Endothelial cell of umbilical vein (primary cell): ENCODE measurements at regions not wholly inside any gene's neighbourhood (a gene's known extent, or its start where the extent isn't known, plus 50 kb on each side); places are given as distances from the start of the nearest gene placed in this dataset.

Experiments
- BruUV-seq: library from RNA; stranded (reverse); fragments of 400-500 nt; replicated peaks from 2 replicates; lab custom pipeline; 2021; lab: Mats Ljungman, UMichigan
- CTCF ChIA-PET: fragments of 300-600, 350-600 bp; sonication (Branson Sonifier 250); formaldehyde crosslinking; loops from one replicate; lab custom pipeline; 2021; ENCODE audit warnings: antibody characterized with exemption, inconsistent platforms; lab: Charles Lee
- POLR2A ChIA-PET: fragments of 300-600, 350-600 bp; sonication (Branson Sonifier 250); formaldehyde crosslinking; loops from one replicate; lab custom pipeline; 2021; ENCODE audit warnings: antibody characterized with exemption, inconsistent platforms; lab: Charles Lee
- DNase-seq: peaks from one replicate; pipeline ENCODE4 v3.0.0-alpha.2; 2011; ENCODE audit warnings: low read depth, low spot score
- FAIRE-seq: peaks from 2 replicates; lab custom pipeline; 2011; peaks lifted over from hg19 to GRCh38; lab: Jason Lieb, UNC
- H2AFZ ChIP-seq: 2 replicates; pipeline ENCODE4 v1.6.0; 2012; ENCODE audit warnings: low read depth, low read length, control low read depth, inconsistent platforms
- H3K27ac ChIP-seq: 2 replicates; pipeline ENCODE4 v1.5.1; 2011; ENCODE audit warnings: low read depth, mild to moderate bottlenecking, control low read depth, low read length, moderate library complexity; ENCODE audit not compliant: insufficient read depth
- H3K27me3 ChIP-seq, 2 experiments: 2 replicates each; pipeline versions ENCODE4 v1.6.0 to v1.6.1; 2011; ENCODE audit warnings: low read length in 2 of 2, mixed read lengths in 1 of 2; ENCODE audit not compliant: control insufficient read depth in 2 of 2, insufficient read depth in 2 of 2
- H3K36me3 ChIP-seq, 2 experiments: 2 replicates in 1 of 2; 3 replicates in 1 of 2; pipeline ENCODE4 v1.5.1; 2011; ENCODE audit warnings: low read length in 2 of 2, mild to moderate bottlenecking in 1 of 2, moderate library complexity in 1 of 2; ENCODE audit not compliant: control insufficient read depth in 2 of 2, insufficient read depth in 2 of 2; ENCODE audit errors: extremely low read depth in 1 of 2
- H3K4me1 ChIP-seq: 3 replicates; pipeline ENCODE4 v1.5.1; 2011; ENCODE audit warnings: mild to moderate bottlenecking, low read length; ENCODE audit not compliant: control insufficient read depth, insufficient read depth; ENCODE audit errors: extremely low read depth
- H3K4me2 ChIP-seq: 2 replicates; pipeline ENCODE4 v1.6.1; 2011; ENCODE audit warnings: low read length, control low read depth, mixed read lengths; ENCODE audit not compliant: insufficient read depth
- H3K4me3 ChIP-seq, 3 experiments: fragments of 200-600 bp in 1 of 3; sonication (generic), shearing (Covaris generic) in 1 of 3; replicated peaks in 1 of 3; 2 replicates each; pipeline ENCODE4 v1.5.1; 2011 to 2016; ENCODE audit warnings: control low read depth in 3 of 3, low read length in 3 of 3, mild to moderate bottlenecking in 2 of 3, inconsistent platforms in 1 of 3, low read depth in 1 of 3, moderate library complexity in 1 of 3; ENCODE audit not compliant: insufficient read depth in 1 of 3
- H3K79me2 ChIP-seq: 2 replicates; pipeline ENCODE4 v1.6.0; 2012; ENCODE audit warnings: low read length, inconsistent platforms; ENCODE audit not compliant: control insufficient read depth, insufficient read depth
- H3K9ac ChIP-seq: replicated peaks from 2 replicates; pipeline ENCODE3; 2011; ENCODE audit warnings: low read length, control low read depth; ENCODE audit not compliant: insufficient read depth; ENCODE audit errors: extremely low read depth
- H3K9me1 ChIP-seq: replicated peaks from 3 replicates; pipeline ENCODE4 v1.6.0; 2011; ENCODE audit warnings: mild to moderate bottlenecking, low read length; ENCODE audit not compliant: control insufficient read depth, insufficient read depth; ENCODE audit errors: extremely low read depth
- H3K9me3 ChIP-seq: replicated peaks from 2 replicates; pipeline ENCODE4 v1.5.1; 2012; ENCODE audit warnings: low read length, inconsistent platforms; ENCODE audit not compliant: control insufficient read depth, insufficient read depth
- H4K20me1 ChIP-seq: replicated peaks from 2 replicates; pipeline ENCODE3; 2011; ENCODE audit warnings: mild to moderate bottlenecking, low read length; ENCODE audit not compliant: control insufficient read depth, insufficient read depth; ENCODE audit errors: extremely low read depth
- EZH2 ChIP-seq: IDR thresholded peaks from 2 replicates; pipeline ENCODE4 v1.6.1; 2012; ENCODE audit warnings: borderline replicate concordance, low read depth, mild to moderate bottlenecking, moderate library complexity, low read length, inconsistent platforms; ENCODE audit not compliant: severe bottlenecking
- FOS ChIP-seq: IDR thresholded peaks from 2 replicates; pipeline ENCODE4 v1.6.1; 2011; ENCODE audit warnings: mild to moderate bottlenecking, low read length, moderate library complexity, borderline replicate concordance; ENCODE audit not compliant: insufficient read depth
- GATA2 ChIP-seq: IDR thresholded peaks from 2 replicates; pipeline ENCODE4 v1.7.0; 2011; ENCODE audit warnings: low read depth, mild to moderate bottlenecking, moderate library complexity, mixed read lengths, low read length; ENCODE audit not compliant: insufficient read length, insufficient read depth
- JUN ChIP-seq: IDR thresholded peaks from 2 replicates; pipeline ENCODE4 v1.6.1; 2011; ENCODE audit warnings: borderline replicate concordance, low read depth; ENCODE audit not compliant: insufficient read length, insufficient read depth
- MYC ChIP-seq: IDR thresholded peaks from one replicate; pipeline ENCODE4 v1.6.1; 2011; ENCODE audit warnings: mild to moderate bottlenecking, low read depth, low read length
- POLR2A ChIP-seq: IDR thresholded peaks from 2 replicates; pipeline ENCODE4 v1.6.1; 2012; ENCODE audit warnings: low read depth, mild to moderate bottlenecking, control low read depth, low read length
- POLR2AphosphoS5 ChIP-seq: IDR thresholded peaks from 2 replicates; pipeline ENCODE4 v1.6.1; 2012; ENCODE audit warnings: low read depth, mild to moderate bottlenecking, control low read depth, low read length, moderate library complexity; ENCODE audit not compliant: insufficient read depth
- dilution Hi-C: fragments of 300-500 bp; cut with MboI; formaldehyde crosslinking; loops from one replicate; pipeline ENCODE4 v1.15.0; 2019; ENCODE audit warnings: low sequenced_read_pairs; ENCODE audit not compliant: extremely low pct_ligation_motif_present
- intact Hi-C: fragments of 100-400 bp; cut with micrococcal nuclease; formaldehyde crosslinking; loops from one replicate; pipeline ENCODE4 v1.10.0; 2022
- TF ChIP-seq, protein P1 (sequence below): IDR thresholded peaks from 2 replicates; pipeline ENCODE4 v1.6.1; 2011; ENCODE audit not compliant: insufficient read depth, insufficient read length
- TF ChIP-seq, protein P2 (sequence below), 2 donors: IDR thresholded peaks; 1 replicate in 1 of 2; 2 replicates in 1 of 2; pipeline ENCODE4 v1.5.1; 2011; ENCODE audit warnings: low read length in 2 of 2, mild to moderate bottlenecking in 2 of 2, moderate library complexity in 2 of 2, control low read depth in 1 of 2, inconsistent platforms in 1 of 2, low read depth in 1 of 2; ENCODE audit not compliant: insufficient read depth in 1 of 2; ENCODE audit errors: extremely low read depth in 1 of 2

DNA sequence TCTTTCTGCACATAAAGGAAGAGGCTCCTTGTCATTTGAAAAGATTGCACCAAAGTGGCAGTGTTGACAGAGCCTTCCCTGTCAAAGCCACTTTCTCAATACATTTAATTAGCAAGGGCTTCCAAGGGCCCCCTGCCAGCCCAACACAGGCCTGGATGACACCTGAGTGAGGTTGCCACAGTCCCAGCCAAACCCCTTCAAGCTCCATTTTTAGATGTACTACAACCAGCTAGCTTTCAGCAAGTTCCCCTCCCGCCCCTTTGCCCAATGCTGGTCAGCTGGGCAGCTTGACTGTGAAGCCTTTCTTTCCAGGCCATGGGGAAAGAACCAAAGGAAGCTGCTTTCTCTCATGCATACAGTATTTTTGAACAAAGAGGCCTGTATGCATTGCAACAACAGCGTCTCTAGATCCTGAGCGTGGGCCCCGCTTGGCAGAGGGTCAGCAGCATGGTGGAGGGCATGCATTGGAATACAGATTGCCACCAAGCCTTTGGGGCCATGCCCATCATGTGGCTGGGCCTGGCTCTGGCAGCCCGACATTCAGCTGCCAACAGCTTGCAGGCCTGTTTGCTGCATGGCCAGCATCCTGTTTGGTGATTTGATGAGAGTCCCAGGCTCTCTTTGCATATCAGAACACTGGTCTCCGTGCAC lies 261.1 kb upstream of the GATB start:
- Histone ChIP-seq H3K27me3 (peaks cover 0 to 4% of the 10 kb centered on the region in 2 experiments), H3K9ac (no peak overlapping the region), H3K79me2 (no peaks in the 10 kb centered on the region), H3K27ac (no peak overlapping the region), H3K9me3 (no peaks in the 10 kb centered on the region), H3K4me2 (no peak overlapping the region), H2AFZ (no peak overlapping the region), H3K4me3 (no peak overlapping the region), H3K9me1 (no peaks in the 10 kb centered on the region), H3K36me3 (no peaks in the 10 kb centered on the region), H3K4me1 (no peaks in the 10 kb centered on the region), H4K20me1 (no peaks in the 10 kb centered on the region)
- dilution Hi-C loops: no loop called here
- FAIRE-seq (no peak), DNase-seq (no peak)
- BruUV-seq: no TSS peak
- ChIA-PET CTCF (interaction anchor here (0.7 to 1.1 kb wide), 2 partner anchors 12 to 387 kb away, joined by 3 read pairs; no protein-coding TSS in a partner anchor), POLR2A (no interaction called here)
- intact Hi-C loops: no loop called here
- TF ChIP-seq, protein P1, sequence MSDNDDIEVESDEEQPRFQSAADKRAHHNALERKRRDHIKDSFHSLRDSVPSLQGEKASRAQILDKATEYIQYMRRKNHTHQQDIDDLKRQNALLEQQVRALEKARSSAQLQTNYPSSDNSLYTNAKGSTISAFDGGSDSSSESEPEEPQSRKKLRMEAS: no peak
- TF ChIP-seq POLR2AphosphoS5 (no peak), EZH2 (no peak), JUN (no peak), FOS (no peak), POLR2A (no peak), GATA2 (no peak), MYC (no peak)
- TF ChIP-seq, protein P2, sequence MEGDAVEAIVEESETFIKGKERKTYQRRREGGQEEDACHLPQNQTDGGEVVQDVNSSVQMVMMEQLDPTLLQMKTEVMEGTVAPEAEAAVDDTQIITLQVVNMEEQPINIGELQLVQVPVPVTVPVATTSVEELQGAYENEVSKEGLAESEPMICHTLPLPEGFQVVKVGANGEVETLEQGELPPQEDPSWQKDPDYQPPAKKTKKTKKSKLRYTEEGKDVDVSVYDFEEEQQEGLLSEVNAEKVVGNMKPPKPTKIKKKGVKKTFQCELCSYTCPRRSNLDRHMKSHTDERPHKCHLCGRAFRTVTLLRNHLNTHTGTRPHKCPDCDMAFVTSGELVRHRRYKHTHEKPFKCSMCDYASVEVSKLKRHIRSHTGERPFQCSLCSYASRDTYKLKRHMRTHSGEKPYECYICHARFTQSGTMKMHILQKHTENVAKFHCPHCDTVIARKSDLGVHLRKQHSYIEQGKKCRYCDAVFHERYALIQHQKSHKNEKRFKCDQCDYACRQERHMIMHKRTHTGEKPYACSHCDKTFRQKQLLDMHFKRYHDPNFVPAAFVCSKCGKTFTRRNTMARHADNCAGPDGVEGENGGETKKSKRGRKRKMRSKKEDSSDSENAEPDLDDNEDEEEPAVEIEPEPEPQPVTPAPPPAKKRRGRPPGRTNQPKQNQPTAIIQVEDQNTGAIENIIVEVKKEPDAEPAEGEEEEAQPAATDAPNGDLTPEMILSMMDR (IDR thresholded peaks at IDR 0.05; ENCODE audit: extremely low read depth in 1 of 2, insufficient read depth in 1 of 2, low read depth in 1 of 2, low read length in 2 of 2): no peak
